ENCODE measurements at regions not wholly inside any gene's neighbourhood (a gene's known extent, or its start where the extent isn't known, plus 50 kb on each side); places are given as distances from the start of the nearest gene placed in this dataset.

DNA sequence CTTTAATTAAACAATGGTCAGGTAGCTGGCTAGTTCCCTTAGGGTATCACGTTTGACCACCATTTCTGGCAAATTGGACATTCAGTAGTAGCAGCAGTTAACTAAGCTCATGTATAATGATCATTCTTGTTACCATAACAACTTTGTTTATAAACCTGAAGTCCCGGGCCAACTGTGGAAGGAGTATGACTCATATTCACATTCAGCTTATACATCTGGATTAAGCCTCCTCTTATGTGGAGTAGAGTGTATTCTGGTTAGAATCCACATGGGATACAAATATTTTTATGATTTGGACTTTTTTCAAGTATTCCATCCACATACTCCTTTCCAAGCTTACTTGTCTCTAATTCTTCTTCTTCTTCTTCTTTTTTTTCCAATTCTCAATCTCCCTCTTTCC lies 70.3 kb upstream of the ZSWIM2 start:
- TF ChIP-seq, protein P1, sequence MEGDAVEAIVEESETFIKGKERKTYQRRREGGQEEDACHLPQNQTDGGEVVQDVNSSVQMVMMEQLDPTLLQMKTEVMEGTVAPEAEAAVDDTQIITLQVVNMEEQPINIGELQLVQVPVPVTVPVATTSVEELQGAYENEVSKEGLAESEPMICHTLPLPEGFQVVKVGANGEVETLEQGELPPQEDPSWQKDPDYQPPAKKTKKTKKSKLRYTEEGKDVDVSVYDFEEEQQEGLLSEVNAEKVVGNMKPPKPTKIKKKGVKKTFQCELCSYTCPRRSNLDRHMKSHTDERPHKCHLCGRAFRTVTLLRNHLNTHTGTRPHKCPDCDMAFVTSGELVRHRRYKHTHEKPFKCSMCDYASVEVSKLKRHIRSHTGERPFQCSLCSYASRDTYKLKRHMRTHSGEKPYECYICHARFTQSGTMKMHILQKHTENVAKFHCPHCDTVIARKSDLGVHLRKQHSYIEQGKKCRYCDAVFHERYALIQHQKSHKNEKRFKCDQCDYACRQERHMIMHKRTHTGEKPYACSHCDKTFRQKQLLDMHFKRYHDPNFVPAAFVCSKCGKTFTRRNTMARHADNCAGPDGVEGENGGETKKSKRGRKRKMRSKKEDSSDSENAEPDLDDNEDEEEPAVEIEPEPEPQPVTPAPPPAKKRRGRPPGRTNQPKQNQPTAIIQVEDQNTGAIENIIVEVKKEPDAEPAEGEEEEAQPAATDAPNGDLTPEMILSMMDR (conservative IDR thresholded peaks at IDR 0.05; ENCODE audit: low read depth in 2 of 2), result no peak
- no peak for TF ChIP-seq STAT1 (IDR thresholded peaks at IDR 0.05; ENCODE audit: unreplicated experiment)
- TF ChIP-seq POLR2AphosphoS5 (IDR thresholded peaks at IDR 0.05; ENCODE audit: low read depth), result no peak
- no peak for TF ChIP-seq EZH2 (IDR thresholded peaks at IDR 0.05; ENCODE audit: low read depth, unreplicated experiment)
- TF ChIP-seq, protein P2, sequence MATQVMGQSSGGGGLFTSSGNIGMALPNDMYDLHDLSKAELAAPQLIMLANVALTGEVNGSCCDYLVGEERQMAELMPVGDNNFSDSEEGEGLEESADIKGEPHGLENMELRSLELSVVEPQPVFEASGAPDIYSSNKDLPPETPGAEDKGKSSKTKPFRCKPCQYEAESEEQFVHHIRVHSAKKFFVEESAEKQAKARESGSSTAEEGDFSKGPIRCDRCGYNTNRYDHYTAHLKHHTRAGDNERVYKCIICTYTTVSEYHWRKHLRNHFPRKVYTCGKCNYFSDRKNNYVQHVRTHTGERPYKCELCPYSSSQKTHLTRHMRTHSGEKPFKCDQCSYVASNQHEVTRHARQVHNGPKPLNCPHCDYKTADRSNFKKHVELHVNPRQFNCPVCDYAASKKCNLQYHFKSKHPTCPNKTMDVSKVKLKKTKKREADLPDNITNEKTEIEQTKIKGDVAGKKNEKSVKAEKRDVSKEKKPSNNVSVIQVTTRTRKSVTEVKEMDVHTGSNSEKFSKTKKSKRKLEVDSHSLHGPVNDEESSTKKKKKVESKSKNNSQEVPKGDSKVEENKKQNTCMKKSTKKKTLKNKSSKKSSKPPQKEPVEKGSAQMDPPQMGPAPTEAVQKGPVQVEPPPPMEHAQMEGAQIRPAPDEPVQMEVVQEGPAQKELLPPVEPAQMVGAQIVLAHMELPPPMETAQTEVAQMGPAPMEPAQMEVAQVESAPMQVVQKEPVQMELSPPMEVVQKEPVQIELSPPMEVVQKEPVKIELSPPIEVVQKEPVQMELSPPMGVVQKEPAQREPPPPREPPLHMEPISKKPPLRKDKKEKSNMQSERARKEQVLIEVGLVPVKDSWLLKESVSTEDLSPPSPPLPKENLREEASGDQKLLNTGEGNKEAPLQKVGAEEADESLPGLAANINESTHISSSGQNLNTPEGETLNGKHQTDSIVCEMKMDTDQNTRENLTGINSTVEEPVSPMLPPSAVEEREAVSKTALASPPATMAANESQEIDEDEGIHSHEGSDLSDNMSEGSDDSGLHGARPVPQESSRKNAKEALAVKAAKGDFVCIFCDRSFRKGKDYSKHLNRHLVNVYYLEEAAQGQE (IDR thresholded peaks at IDR 0.05; ENCODE audit: unreplicated experiment), result no peak
- no peak for TF ChIP-seq CREB1 (CRISPR knock-in tag; IDR thresholded peaks at IDR 0.05; ENCODE audit: low read depth)
- TF ChIP-seq EZH2phosphoT487 (IDR thresholded peaks at IDR 0.05; ENCODE audit: unreplicated experiment), result no peak
- TF ChIP-seq, protein P3, sequence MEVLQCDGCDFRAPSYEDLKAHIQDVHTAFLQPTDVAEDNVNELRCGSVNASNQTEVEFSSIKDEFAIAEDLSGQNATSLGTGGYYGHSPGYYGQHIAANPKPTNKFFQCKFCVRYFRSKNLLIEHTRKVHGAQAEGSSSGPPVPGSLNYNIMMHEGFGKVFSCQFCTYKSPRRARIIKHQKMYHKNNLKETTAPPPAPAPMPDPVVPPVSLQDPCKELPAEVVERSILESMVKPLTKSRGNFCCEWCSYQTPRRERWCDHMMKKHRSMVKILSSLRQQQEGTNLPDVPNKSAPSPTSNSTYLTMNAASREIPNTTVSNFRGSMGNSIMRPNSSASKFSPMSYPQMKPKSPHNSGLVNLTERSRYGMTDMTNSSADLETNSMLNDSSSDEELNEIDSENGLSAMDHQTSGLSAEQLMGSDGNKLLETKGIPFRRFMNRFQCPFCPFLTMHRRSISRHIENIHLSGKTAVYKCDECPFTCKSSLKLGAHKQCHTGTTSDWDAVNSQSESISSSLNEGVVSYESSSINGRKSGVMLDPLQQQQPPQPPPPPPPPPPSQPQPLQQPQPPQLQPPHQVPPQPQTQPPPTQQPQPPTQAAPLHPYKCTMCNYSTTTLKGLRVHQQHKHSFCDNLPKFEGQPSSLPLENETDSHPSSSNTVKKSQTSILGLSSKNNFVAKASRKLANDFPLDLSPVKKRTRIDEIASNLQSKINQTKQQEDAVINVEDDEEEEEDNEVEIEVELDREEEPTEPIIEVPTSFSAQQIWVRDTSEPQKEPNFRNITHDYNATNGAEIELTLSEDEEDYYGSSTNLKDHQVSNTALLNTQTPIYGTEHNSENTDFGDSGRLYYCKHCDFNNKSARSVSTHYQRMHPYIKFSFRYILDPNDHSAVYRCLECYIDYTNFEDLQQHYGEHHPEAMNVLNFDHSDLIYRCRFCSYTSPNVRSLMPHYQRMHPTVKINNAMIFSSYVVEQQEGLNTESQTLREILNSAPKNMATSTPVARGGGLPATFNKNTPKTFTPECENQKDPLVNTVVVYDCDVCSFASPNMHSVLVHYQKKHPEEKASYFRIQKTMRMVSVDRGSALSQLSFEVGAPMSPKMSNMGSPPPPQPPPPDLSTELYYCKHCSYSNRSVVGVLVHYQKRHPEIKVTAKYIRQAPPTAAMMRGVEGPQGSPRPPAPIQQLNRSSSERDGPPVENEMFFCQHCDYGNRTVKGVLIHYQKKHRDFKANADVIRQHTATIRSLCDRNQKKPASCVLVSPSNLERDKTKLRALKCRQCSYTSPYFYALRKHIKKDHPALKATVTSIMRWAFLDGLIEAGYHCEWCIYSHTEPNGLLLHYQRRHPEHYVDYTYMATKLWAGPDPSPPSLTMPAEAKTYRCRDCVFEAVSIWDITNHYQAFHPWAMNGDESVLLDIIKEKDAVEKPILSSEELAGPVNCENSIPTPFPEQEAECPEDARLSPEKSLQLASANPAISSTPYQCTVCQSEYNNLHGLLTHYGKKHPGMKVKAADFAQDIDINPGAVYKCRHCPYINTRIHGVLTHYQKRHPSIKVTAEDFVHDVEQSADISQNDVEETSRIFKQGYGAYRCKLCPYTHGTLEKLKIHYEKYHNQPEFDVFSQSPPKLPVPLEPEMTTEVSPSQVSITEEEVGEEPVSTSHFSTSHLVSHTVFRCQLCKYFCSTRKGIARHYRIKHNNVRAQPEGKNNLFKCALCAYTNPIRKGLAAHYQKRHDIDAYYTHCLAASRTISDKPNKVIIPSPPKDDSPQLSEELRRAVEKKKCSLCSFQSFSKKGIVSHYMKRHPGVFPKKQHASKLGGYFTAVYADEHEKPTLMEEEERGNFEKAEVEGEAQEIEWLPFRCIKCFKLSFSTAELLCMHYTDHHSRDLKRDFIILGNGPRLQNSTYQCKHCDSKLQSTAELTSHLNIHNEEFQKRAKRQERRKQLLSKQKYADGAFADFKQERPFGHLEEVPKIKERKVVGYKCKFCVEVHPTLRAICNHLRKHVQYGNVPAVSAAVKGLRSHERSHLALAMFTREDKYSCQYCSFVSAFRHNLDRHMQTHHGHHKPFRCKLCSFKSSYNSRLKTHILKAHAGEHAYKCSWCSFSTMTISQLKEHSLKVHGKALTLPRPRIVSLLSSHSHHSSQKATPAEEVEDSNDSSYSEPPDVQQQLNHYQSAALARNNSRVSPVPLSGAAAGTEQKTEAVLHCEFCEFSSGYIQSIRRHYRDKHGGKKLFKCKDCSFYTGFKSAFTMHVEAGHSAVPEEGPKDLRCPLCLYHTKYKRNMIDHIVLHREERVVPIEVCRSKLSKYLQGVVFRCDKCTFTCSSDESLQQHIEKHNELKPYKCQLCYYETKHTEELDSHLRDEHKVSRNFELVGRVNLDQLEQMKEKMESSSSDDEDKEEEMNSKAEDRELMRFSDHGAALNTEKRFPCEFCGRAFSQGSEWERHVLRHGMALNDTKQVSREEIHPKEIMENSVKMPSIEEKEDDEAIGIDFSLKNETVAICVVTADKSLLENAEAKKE (CRISPR knock-in tag; IDR thresholded peaks at IDR 0.05), result no peak
- no peak for TF ChIP-seq NANOG (IDR thresholded peaks at IDR 0.05; ENCODE audit: borderline replicate concordance)

All from GM23338 (cell line).